ENCODE measurements at regions not wholly inside any gene's neighbourhood (a gene's known extent, or its start where the extent isn't known, plus 50 kb on each side); places are given as distances from the start of the nearest gene placed in this dataset.

GRCh38 chr12:76611533-76611932, 52.0 kb upstream of the OSBPL8 start:
- in situ Hi-C loops (cut with HindIII; ENCODE audit: low sequenced_read_pairs) = no loop called here

GRCh38 chr12:76614364-76614763, 54.8 kb upstream of the OSBPL8 start:
- TF ChIP-seq, protein P1, sequence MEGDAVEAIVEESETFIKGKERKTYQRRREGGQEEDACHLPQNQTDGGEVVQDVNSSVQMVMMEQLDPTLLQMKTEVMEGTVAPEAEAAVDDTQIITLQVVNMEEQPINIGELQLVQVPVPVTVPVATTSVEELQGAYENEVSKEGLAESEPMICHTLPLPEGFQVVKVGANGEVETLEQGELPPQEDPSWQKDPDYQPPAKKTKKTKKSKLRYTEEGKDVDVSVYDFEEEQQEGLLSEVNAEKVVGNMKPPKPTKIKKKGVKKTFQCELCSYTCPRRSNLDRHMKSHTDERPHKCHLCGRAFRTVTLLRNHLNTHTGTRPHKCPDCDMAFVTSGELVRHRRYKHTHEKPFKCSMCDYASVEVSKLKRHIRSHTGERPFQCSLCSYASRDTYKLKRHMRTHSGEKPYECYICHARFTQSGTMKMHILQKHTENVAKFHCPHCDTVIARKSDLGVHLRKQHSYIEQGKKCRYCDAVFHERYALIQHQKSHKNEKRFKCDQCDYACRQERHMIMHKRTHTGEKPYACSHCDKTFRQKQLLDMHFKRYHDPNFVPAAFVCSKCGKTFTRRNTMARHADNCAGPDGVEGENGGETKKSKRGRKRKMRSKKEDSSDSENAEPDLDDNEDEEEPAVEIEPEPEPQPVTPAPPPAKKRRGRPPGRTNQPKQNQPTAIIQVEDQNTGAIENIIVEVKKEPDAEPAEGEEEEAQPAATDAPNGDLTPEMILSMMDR (IDR thresholded peaks at IDR 0.05; ENCODE audit: low read depth, low read length, missing control alignments) = no peak
- no peak overlapping the region for H3K4me3 ChIP-seq (ENCODE audit: low read depth, low read length)
- in situ Hi-C loops (cut with HindIII; ENCODE audit: low sequenced_read_pairs) = no loop called here
- no peak for DNase-seq (ENCODE audit: low read depth)

More at GRCh38 chr12:76611533-76611932, 52.0 kb upstream of the OSBPL8 start:
- H3K4me3 ChIP-seq (ENCODE audit: low read depth, low read length) = no peak overlapping the region
- no peak for DNase-seq (ENCODE audit: low read depth)
- TF ChIP-seq, protein P1 (IDR thresholded peaks at IDR 0.05; ENCODE audit: low read depth, low read length, missing control alignments) = no peak

DNA sequence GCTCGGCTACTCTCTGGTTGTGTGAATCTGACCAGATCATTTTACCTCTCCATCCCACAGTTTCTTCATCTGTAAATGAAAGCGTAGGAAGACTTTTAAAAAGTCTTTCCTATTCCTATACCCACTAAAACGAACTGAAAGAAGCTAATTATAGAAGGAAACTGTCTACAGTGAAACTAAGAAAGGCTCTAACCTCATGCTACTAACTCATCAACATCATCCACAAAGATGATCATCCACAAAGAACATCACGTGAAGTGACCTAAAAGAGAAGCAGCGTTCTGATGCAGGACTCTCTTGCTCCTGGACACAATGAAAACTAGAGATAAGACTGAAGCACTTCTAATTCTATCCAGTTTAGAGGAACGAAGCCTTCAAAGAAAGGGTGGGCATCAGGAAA, 58.5 kb upstream of the OSBPL8 start:
- DNase-seq (ENCODE audit: low read depth) = no peak
- in situ Hi-C loops (cut with HindIII; ENCODE audit: low sequenced_read_pairs) = no loop called here
- TF ChIP-seq, protein P1 (IDR thresholded peaks at IDR 0.05; ENCODE audit: low read depth, low read length, missing control alignments) = no peak
- H3K4me3 ChIP-seq (ENCODE audit: low read depth, low read length) = no peak overlapping the region

- H3K4me3 ChIP-seq (ENCODE audit: low read depth, low read length) = no peak overlapping the region
- in situ Hi-C loops (cut with HindIII; ENCODE audit: low sequenced_read_pairs) = no loop called here
- TF ChIP-seq, protein P1 (IDR thresholded peaks at IDR 0.05; ENCODE audit: low read depth, low read length, missing control alignments) = peak; percentile 84
- peak; percentile 59 for DNase-seq (ENCODE audit: low read depth)
Measured at GRCh38 chr12:76621582-76622024, 62.0 kb upstream of the OSBPL8 start.

GRCh38 chr12:76622351-76622750, 62.8 kb upstream of the OSBPL8 start:
- DNase-seq (ENCODE audit: low read depth) = no peak
- TF ChIP-seq, protein P1 (IDR thresholded peaks at IDR 0.05; ENCODE audit: low read depth, low read length, missing control alignments) = no peak
- H3K4me3 ChIP-seq (ENCODE audit: low read depth, low read length) = no peak overlapping the region
- in situ Hi-C loops (cut with HindIII; ENCODE audit: low sequenced_read_pairs) = no loop called here

- no peak for DNase-seq (ENCODE audit: low read depth)
- in situ Hi-C loops (cut with HindIII; ENCODE audit: low sequenced_read_pairs) = no loop called here
- TF ChIP-seq, protein P1 (IDR thresholded peaks at IDR 0.05; ENCODE audit: low read depth, low read length, missing control alignments) = no peak
- H3K4me3 ChIP-seq (ENCODE audit: low read depth, low read length) = no peak overlapping the region
Measured at GRCh38 chr12:76622915-76623314, 63.3 kb upstream of the OSBPL8 start.

DNA sequence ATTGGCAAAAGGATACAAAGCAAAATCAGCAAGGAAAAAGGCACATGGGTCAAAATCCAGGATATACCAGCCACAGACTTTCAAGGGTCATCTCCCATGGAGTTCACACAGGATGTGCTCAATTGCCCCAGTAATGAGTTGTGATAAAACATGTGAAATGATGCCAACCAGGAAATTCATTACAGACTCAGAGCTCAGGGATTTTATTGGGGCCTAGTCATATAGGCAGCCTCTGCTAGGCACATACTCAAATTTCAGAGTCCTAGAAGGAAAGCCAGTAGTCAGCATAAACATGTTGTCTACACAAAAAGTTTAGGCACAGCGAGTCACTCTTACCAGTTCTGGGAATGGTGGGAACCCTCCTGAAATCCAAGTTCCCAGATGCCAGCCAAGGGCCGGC, 64.4 kb upstream of the OSBPL8 start:
- no peak for DNase-seq (ENCODE audit: low read depth)
- TF ChIP-seq, protein P1 (IDR thresholded peaks at IDR 0.05; ENCODE audit: low read depth, low read length, missing control alignments) = no peak
- in situ Hi-C loops (cut with HindIII; ENCODE audit: low sequenced_read_pairs) = no loop called here
- H3K4me3 ChIP-seq (ENCODE audit: low read depth, low read length) = no peak overlapping the region
